PFSK-1 (cell line): ENCODE measurements at regions not wholly inside any gene's neighbourhood (a gene's known extent, or its start where the extent isn't known, plus 50 kb on each side); places are given as distances from the start of the nearest gene placed in this dataset.

Source experiments
- POLR2AphosphoS5 ChIP-seq: IDR thresholded peaks from 2 replicates; pipeline ENCODE4 v1.6.1; 2012; ENCODE audit warnings: low read depth, mild to moderate bottlenecking, control low read depth, low read length, moderate library complexity
- REST ChIP-seq, 2 experiments: IDR thresholded peaks; 2 replicates each; pipeline versions ENCODE4 v1.6.1 to v1.8.0; 2011 to 2012; ENCODE audit warnings: low read depth in 2 of 2, low read length in 2 of 2, control low read depth in 1 of 2, inconsistent platforms in 1 of 2, mild to moderate bottlenecking in 1 of 2, moderate library complexity in 1 of 2; ENCODE audit not compliant: insufficient read depth in 1 of 2
- TAF1 ChIP-seq: IDR thresholded peaks from 2 replicates; pipeline ENCODE4 v1.6.1; 2012; ENCODE audit warnings: low read length, control low read depth, borderline replicate concordance; ENCODE audit not compliant: insufficient read depth

GRCh38 chr5:158499892-158500418, 599.8 kb downstream of the EBF1 start:
- TF ChIP-seq TAF1 (no peak), REST (IDR thresholded peaks at IDR 0.05; ENCODE audit: insufficient read depth in 1 of 2, low read depth in 2 of 2, low read length in 2 of 2) (no peak), POLR2AphosphoS5 (no peak)
